Left ventricle myocardium inferior (tissue), 1 donor: ENCODE measurements at regions not wholly inside any gene's neighbourhood (a gene's known extent, or its start where the extent isn't known, plus 50 kb on each side); places are given as distances from the start of the nearest gene placed in this dataset.

ENCODE experiments used
- DNase-seq: peaks from one replicate; pipeline ENCODE4 v3.0.0-alpha.2; 2020
- H3K27ac ChIP-seq: fragments of 200-600 bp; replicated peaks from 2 replicates; pipeline ENCODE4 v1.8.0; 2021
- H3K27me3 ChIP-seq: fragments of 200-600 bp; 2 replicates; pipeline ENCODE4 v1.8.0; 2021; ENCODE audit warnings: low read depth
- H3K36me3 ChIP-seq: fragments of 200-600 bp; 2 replicates; pipeline ENCODE4 v1.8.0; 2021
- H3K4me1 ChIP-seq: fragments of 200-600 bp; 2 replicates; pipeline ENCODE4 v1.8.0; 2021
- H3K4me3 ChIP-seq: fragments of 200-600 bp; 2 replicates; pipeline ENCODE4 v1.8.0; 2021; ENCODE audit warnings: mild to moderate bottlenecking, moderate library complexity
- H3K9me3 ChIP-seq: fragments of 200-600 bp; replicated peaks from 2 replicates; pipeline ENCODE4 v1.8.0; 2021
- CTCF ChIP-seq: fragments of 200-600 bp; IDR thresholded peaks from 2 replicates; pipeline ENCODE4 v1.8.0; 2021; ENCODE audit warnings: antibody characterized with exemption, mild to moderate bottlenecking, borderline replicate concordance
- intact Hi-C: fragments of 100-400 bp; cut with micrococcal nuclease; formaldehyde crosslinking; loops from one replicate; pipeline ENCODE4 v1.11.0; 2022
- donor health status: DM: no; HTN: yes; CAD: no; lungs with severe emphysema.

- intact Hi-C loops, result no loop called here
- no peak for DNase-seq
- TF ChIP-seq CTCF, result no peak
- Histone ChIP-seq H3K4me1 (peaks cover 8% of the 10 kb centered on the region), H3K36me3 (no peaks in the 10 kb centered on the region), H3K9me3 (no peaks in the 10 kb centered on the region), H3K27ac (no peak overlapping the region), H3K27me3 (no peaks in the 10 kb centered on the region), H3K4me3 (no peak overlapping the region)
Measured at GRCh38 chr4:100295792-100296191, 105.5 kb upstream of the DDIT4L start.

- H3K9me3 ChIP-seq, result no peaks in the 10 kb centered on the region
- no peaks in the 10 kb centered on the region for H3K36me3 ChIP-seq
- TF ChIP-seq CTCF, result no peak
- DNase-seq, result no peak
- no peak overlapping the region for H3K27ac ChIP-seq
- H3K27me3 ChIP-seq, result no peaks in the 10 kb centered on the region
- intact Hi-C loops, result no loop called here
- H3K4me1 ChIP-seq, result peaks cover 16% of the 10 kb centered on the region
- no peak overlapping the region for H3K4me3 ChIP-seq
Measured at GRCh38 chr4:100294356-100294755, 104.1 kb upstream of the DDIT4L start.

- intact Hi-C loops, result no loop called here
- H3K4me1 ChIP-seq, result peaks cover 8% of the 10 kb centered on the region
- no peak for TF ChIP-seq CTCF
Measured at GRCh38 chr4:100290585-100290984, 100.3 kb upstream of the DDIT4L start.

GRCh38 chr4:100289946-100290345 lies 99.7 kb upstream of the DDIT4L start:
- no peak for TF ChIP-seq CTCF
- DNase-seq, result no peak
- no peak overlapping the region for H3K27ac ChIP-seq
- H3K9me3 ChIP-seq, result no peaks in the 10 kb centered on the region
- H3K4me3 ChIP-seq, result no peak overlapping the region
- H3K36me3 ChIP-seq, result no peaks in the 10 kb centered on the region
- intact Hi-C loops, result no loop called here
- H3K27me3 ChIP-seq, result no peaks in the 10 kb centered on the region
- H3K4me1 ChIP-seq, result peaks cover 8% of the 10 kb centered on the region

More at GRCh38 chr4:100290585-100290984, 100.3 kb upstream of the DDIT4L start:
- H3K36me3 ChIP-seq, result no peaks in the 10 kb centered on the region
- H3K27ac ChIP-seq, result no peak overlapping the region
- DNase-seq, result no peak
- H3K27me3 ChIP-seq, result no peaks in the 10 kb centered on the region
- no peak overlapping the region for H3K4me3 ChIP-seq
- no peaks in the 10 kb centered on the region for H3K9me3 ChIP-seq

- Histone ChIP-seq H3K4me1 (peaks cover 8% of the 10 kb centered on the region), H3K27me3 (no peaks in the 10 kb centered on the region), H3K4me3 (no peak overlapping the region), H3K36me3 (no peaks in the 10 kb centered on the region), H3K27ac (no peak overlapping the region), H3K9me3 (no peaks in the 10 kb centered on the region)
- no peak for DNase-seq
- intact Hi-C loops, result no loop called here
- TF ChIP-seq CTCF, result no peak
Measured at GRCh38 chr4:100289530-100289888, 99.2 kb upstream of the DDIT4L start.
